GM12878 (cell line): ENCODE measurements at regions not wholly inside any gene's neighbourhood (a gene's known extent, or its start where the extent isn't known, plus 50 kb on each side); places are given as distances from the start of the nearest gene placed in this dataset.

ENCODE experiments used
- BACH1 ChIP-seq: fragments of 450-650 bp; IDR thresholded peaks from 2 replicates; pipeline ENCODE4 v1.6.1; 2017; ENCODE audit warnings: mild to moderate bottlenecking, borderline replicate concordance
- CTCF ChIP-seq, 3 experiments: IDR thresholded peaks in 2 of 3; conservative IDR thresholded peaks in 1 of 3; 2 replicates each; pipeline ENCODE4 v1.5.1; 2011; ENCODE audit warnings: low read depth in 3 of 3, low read length in 3 of 3, mild to moderate bottlenecking in 3 of 3, control low read depth in 2 of 3, moderate library complexity in 2 of 3, inconsistent platforms in 1 of 3, mixed read lengths in 1 of 3; ENCODE audit not compliant: control insufficient read depth in 2 of 3, insufficient read depth in 1 of 3; ENCODE audit errors: extremely low read depth in 1 of 3
- MYC ChIP-seq: IDR thresholded peaks from 2 replicates; pipeline ENCODE4 v1.6.1; 2011; ENCODE audit warnings: mild to moderate bottlenecking, low read length, moderate library complexity, inconsistent platforms; ENCODE audit not compliant: insufficient read depth, insufficient replicate concordance, insufficient read length, severe bottlenecking
- TCF7 ChIP-seq: IDR thresholded peaks from 2 replicates; pipeline ENCODE4 v1.6.1; 2014; ENCODE audit warnings: antibody characterized with exemption, borderline replicate concordance
- ZBTB40 ChIP-seq: fragments of 450-650 bp; IDR thresholded peaks from 2 replicates; pipeline ENCODE4 v1.6.1; 2016; ENCODE audit warnings: mild to moderate bottlenecking, moderate library complexity, borderline replicate concordance
- ZNF274 ChIP-seq: IDR thresholded peaks from one replicate; pipeline ENCODE4 v1.8.0; 2011; ENCODE audit not compliant: insufficient read length, insufficient read depth

GRCh38 chr5:57341380-57341979, 141.1 kb downstream of the ACTBL2 start:
- no peak for TF ChIP-seq BACH1
- TF ChIP-seq ZBTB40 = no peak
- TF ChIP-seq ZNF274 = no peak
- no peak for TF ChIP-seq MYC
- TF ChIP-seq TCF7 = no peak
- TF ChIP-seq CTCF (IDR thresholded peaks at IDR 0.05 in 2 of 3, conservative IDR thresholded peaks at IDR 0.05 in 1 of 3; ENCODE audit: control insufficient read depth in 2 of 3, extremely low read depth in 1 of 3, insufficient read depth in 1 of 3, low read depth in 3 of 3, low read length in 3 of 3) = no peak
